ENCODE measurements at regions not wholly inside any gene's neighbourhood (a gene's known extent, or its start where the extent isn't known, plus 50 kb on each side); places are given as distances from the start of the nearest gene placed in this dataset.

GRCh38 chr2:239616729-239617128, 215.9 kb upstream of the HDAC4 start:
- no peak for ATAC-seq
- POLR2A ChIA-PET, result no interaction called here
- no peaks in the 10 kb centered on the region for H3K4me1 Mint-ChIP-seq (ENCODE audit: low read depth)
- no peak overlapping the region for H3K4me3 Mint-ChIP-seq
- no peak for DNase-seq
- H3K9me3 Mint-ChIP-seq (ENCODE audit: insufficient read depth), result peaks cover 3% of the 10 kb centered on the region
- H3K27ac Mint-ChIP-seq, result no peak overlapping the region
- CTCF ChIA-PET, result no interaction called here
- no peaks in the 10 kb centered on the region for H3K36me3 Mint-ChIP-seq (ENCODE audit: low read depth)
- no peaks in the 10 kb centered on the region for H3K27me3 Mint-ChIP-seq (ENCODE audit: low read depth)

GRCh38 chr2:239612133-239612532, 211.3 kb upstream of the HDAC4 start:
- DNase-seq, result no peak
- POLR2A ChIA-PET, result no interaction called here
- Mint-ChIP-seq H3K9me3 (ENCODE audit: insufficient read depth) (peaks cover 3% of the 10 kb centered on the region), H3K36me3 (ENCODE audit: low read depth) (no peaks in the 10 kb centered on the region), H3K4me1 (ENCODE audit: low read depth) (no peaks in the 10 kb centered on the region), H3K27ac (no peak overlapping the region), H3K4me3 (no peak overlapping the region), H3K27me3 (ENCODE audit: low read depth) (no peaks in the 10 kb centered on the region)
- CTCF ChIA-PET, result no interaction called here
- ATAC-seq, result no peak

GRCh38 chr2:239611222-239611795, 210.5 kb upstream of the HDAC4 start:
- H3K27ac Mint-ChIP-seq, result no peak overlapping the region
- no peaks in the 10 kb centered on the region for H3K27me3 Mint-ChIP-seq (ENCODE audit: low read depth)
- no peaks in the 10 kb centered on the region for H3K36me3 Mint-ChIP-seq (ENCODE audit: low read depth)
- no peaks in the 10 kb centered on the region for H3K9me3 Mint-ChIP-seq (ENCODE audit: insufficient read depth)
- CTCF ChIA-PET, result no interaction called here
- ATAC-seq, result no peak
- no peak for DNase-seq
- H3K4me1 Mint-ChIP-seq (ENCODE audit: low read depth), result no peaks in the 10 kb centered on the region
- POLR2A ChIA-PET, result no interaction called here
- H3K4me3 Mint-ChIP-seq, result no peak overlapping the region

- H3K4me3 Mint-ChIP-seq, result no peak overlapping the region
- DNase-seq (no peak), ATAC-seq (no peak)
- no peaks in the 10 kb centered on the region for H3K9me3 Mint-ChIP-seq (ENCODE audit: insufficient read depth)
- no peak overlapping the region for H3K27ac Mint-ChIP-seq
- H3K4me1 Mint-ChIP-seq (ENCODE audit: low read depth), result peaks cover 4% of the 10 kb centered on the region
- no peaks in the 10 kb centered on the region for H3K36me3 Mint-ChIP-seq (ENCODE audit: low read depth)
- peaks cover 3% of the 10 kb centered on the region for H3K27me3 Mint-ChIP-seq (ENCODE audit: low read depth)
- ChIA-PET CTCF (no interaction called here), POLR2A (interaction anchor here (0.8 kb wide), 1 partner anchor 208 kb away, joined by 3 read pairs; no protein-coding TSS in a partner anchor)
Measured at GRCh38 chr2:239610457-239611221, 209.8 kb upstream of the HDAC4 start.

GRCh38 chr2:239609607-239610310, 208.9 kb upstream of the HDAC4 start:
- H3K4me1 Mint-ChIP-seq (ENCODE audit: low read depth), result peaks cover 4% of the 10 kb centered on the region
- H3K4me3 Mint-ChIP-seq, result no peak overlapping the region
- DNase-seq (no peak), ATAC-seq (no peak)
- H3K36me3 Mint-ChIP-seq (ENCODE audit: low read depth), result no peaks in the 10 kb centered on the region
- H3K27ac Mint-ChIP-seq, result no peak overlapping the region
- H3K27me3 Mint-ChIP-seq (ENCODE audit: low read depth), result peaks cover 5% of the 10 kb centered on the region
- CTCF ChIA-PET, result no interaction called here
- H3K9me3 Mint-ChIP-seq (ENCODE audit: insufficient read depth), result no peaks in the 10 kb centered on the region
- POLR2A ChIA-PET, result interaction anchor here (0.6 to 0.8 kb wide), 2 partner anchors 207 to 1195 kb away, joined by 3 to 4 read pairs; no protein-coding TSS in a partner anchor

GRCh38 chr2:239609162-239609561, 208.3 kb upstream of the HDAC4 start:
- peaks cover 5% of the 10 kb centered on the region for H3K27me3 Mint-ChIP-seq (ENCODE audit: low read depth)
- H3K27ac Mint-ChIP-seq, result no peak overlapping the region
- H3K4me1 Mint-ChIP-seq (ENCODE audit: low read depth), result peaks cover 4% of the 10 kb centered on the region
- ATAC-seq (no peak), DNase-seq (no peak)
- no peaks in the 10 kb centered on the region for H3K36me3 Mint-ChIP-seq (ENCODE audit: low read depth)
- H3K9me3 Mint-ChIP-seq (ENCODE audit: insufficient read depth), result no peaks in the 10 kb centered on the region
- ChIA-PET CTCF (no interaction called here), POLR2A (no interaction called here)
- no peak overlapping the region for H3K4me3 Mint-ChIP-seq

- H3K27ac Mint-ChIP-seq, result no peak overlapping the region
- no peaks in the 10 kb centered on the region for H3K9me3 Mint-ChIP-seq (ENCODE audit: insufficient read depth)
- ChIA-PET CTCF (no interaction called here), POLR2A (no interaction called here)
- H3K4me3 Mint-ChIP-seq, result no peak overlapping the region
- peaks cover 4% of the 10 kb centered on the region for H3K4me1 Mint-ChIP-seq (ENCODE audit: low read depth)
- no peak for DNase-seq
- no peaks in the 10 kb centered on the region for H3K36me3 Mint-ChIP-seq (ENCODE audit: low read depth)
- no peak for ATAC-seq
- H3K27me3 Mint-ChIP-seq (ENCODE audit: low read depth), result peaks cover 5% of the 10 kb centered on the region
Measured at GRCh38 chr2:239608723-239609122, 207.9 kb upstream of the HDAC4 start.

GRCh38 chr2:239608260-239608659, 207.4 kb upstream of the HDAC4 start:
- no peaks in the 10 kb centered on the region for H3K9me3 Mint-ChIP-seq (ENCODE audit: insufficient read depth)
- DNase-seq (no peak), ATAC-seq (no peak)
- ChIA-PET CTCF (no interaction called here), POLR2A (no interaction called here)
- H3K27me3 Mint-ChIP-seq (ENCODE audit: low read depth), result peaks cover 5% of the 10 kb centered on the region
- H3K4me3 Mint-ChIP-seq, result no peak overlapping the region
- no peak overlapping the region for H3K27ac Mint-ChIP-seq
- peaks cover 4% of the 10 kb centered on the region for H3K4me1 Mint-ChIP-seq (ENCODE audit: low read depth)
- H3K36me3 Mint-ChIP-seq (ENCODE audit: low read depth), result no peaks in the 10 kb centered on the region

- ChIA-PET CTCF (no interaction called here), POLR2A (no interaction called here)
- DNase-seq (no peak), ATAC-seq (no peak)
- no peaks in the 10 kb centered on the region for H3K9me3 Mint-ChIP-seq (ENCODE audit: insufficient read depth)
- H3K4me3 Mint-ChIP-seq, result no peak overlapping the region
- H3K4me1 Mint-ChIP-seq (ENCODE audit: low read depth), result peaks cover 4% of the 10 kb centered on the region
- no peak overlapping the region for H3K27ac Mint-ChIP-seq
- no peaks in the 10 kb centered on the region for H3K36me3 Mint-ChIP-seq (ENCODE audit: low read depth)
- peaks cover 5% of the 10 kb centered on the region for H3K27me3 Mint-ChIP-seq (ENCODE audit: low read depth)
Measured at GRCh38 chr2:239607517-239608191, 206.8 kb upstream of the HDAC4 start.

- ATAC-seq, result no peak
- ChIA-PET POLR2A (no interaction called here), CTCF (no interaction called here)
- Mint-ChIP-seq H3K4me1 (ENCODE audit: low read depth) (peaks cover 9% of the 10 kb centered on the region), H3K36me3 (ENCODE audit: low read depth) (no peaks in the 10 kb centered on the region), H3K9me3 (ENCODE audit: insufficient read depth) (no peaks in the 10 kb centered on the region), H3K4me3 (no peak overlapping the region), H3K27ac (no peak overlapping the region), H3K27me3 (ENCODE audit: low read depth) (peaks cover 5% of the 10 kb centered on the region)
- no peak for DNase-seq
Measured at GRCh38 chr2:239606741-239607516, 206.1 kb upstream of the HDAC4 start.

- Mint-ChIP-seq H3K4me3 (no peak overlapping the region), H3K9me3 (ENCODE audit: insufficient read depth) (no peaks in the 10 kb centered on the region), H3K27me3 (ENCODE audit: low read depth) (peaks cover 5% of the 10 kb centered on the region), H3K27ac (no peak overlapping the region), H3K36me3 (ENCODE audit: low read depth) (no peaks in the 10 kb centered on the region), H3K4me1 (ENCODE audit: low read depth) (peaks cover 11% of the 10 kb centered on the region)
- POLR2A ChIA-PET, result no interaction called here
- ATAC-seq (no peak), DNase-seq (no peak)
- CTCF ChIA-PET, result no interaction called here
Measured at GRCh38 chr2:239605976-239606375, 205.2 kb upstream of the HDAC4 start.
